Bronchial epithelial cell (primary cell): ENCODE measurements at regions not wholly inside any gene's neighbourhood (a gene's known extent, or its start where the extent isn't known, plus 50 kb on each side); places are given as distances from the start of the nearest gene placed in this dataset.
A peak's percentile ranks its signal among the peaks of the same experiment; 100 is the strongest.

Source experiments
- DNase-seq: peaks from one replicate; pipeline ENCODE4 v3.0.0-alpha.2; 2010; ENCODE audit warnings: low read depth
- FAIRE-seq: peaks from 2 replicates; lab custom pipeline; 2011; peaks lifted over from hg19 to GRCh38; lab: Jason Lieb, UNC
- H3K27me3 ChIP-seq: 2 replicates; pipeline ENCODE4 v1.5.1; 2011; ENCODE audit warnings: low read length; ENCODE audit not compliant: control insufficient read depth, insufficient read depth
- H3K36me3 ChIP-seq: 2 replicates; pipeline ENCODE4 v1.5.1; 2011; ENCODE audit warnings: low read length; ENCODE audit not compliant: control insufficient read depth, insufficient read depth
- H3K4me3 ChIP-seq: 2 replicates; pipeline ENCODE4 v1.5.1; 2011; ENCODE audit warnings: mild to moderate bottlenecking, low read depth, low read length, control low read depth
- CTCF ChIP-seq: IDR thresholded peaks from 2 replicates; pipeline ENCODE4 v1.5.1; 2011; ENCODE audit warnings: mild to moderate bottlenecking, moderate library complexity, low read length, control low read depth, inconsistent platforms; ENCODE audit not compliant: insufficient read depth, severe bottlenecking

- FAIRE-seq (no peak), DNase-seq (no peak)
- no peak for TF ChIP-seq CTCF
- no peaks in the 10 kb centered on the region for H3K36me3 ChIP-seq
- no peaks in the 10 kb centered on the region for H3K27me3 ChIP-seq
- no peak overlapping the region for H3K4me3 ChIP-seq
Observed at GRCh38 chr2:186099826-186100225, 361.2 kb downstream of the FSIP2 start.

GRCh38 chr2:186100636-186101035 lies 362.0 kb downstream of the FSIP2 start:
- Histone ChIP-seq H3K27me3 (no peaks in the 10 kb centered on the region), H3K36me3 (no peaks in the 10 kb centered on the region), H3K4me3 (no peak overlapping the region)
- no peak for TF ChIP-seq CTCF
- FAIRE-seq (no peak), DNase-seq (no peak)

- no peaks in the 10 kb centered on the region for H3K36me3 ChIP-seq
- no peaks in the 10 kb centered on the region for H3K27me3 ChIP-seq
- DNase-seq = no peak
- no peak for FAIRE-seq
- no peak for TF ChIP-seq CTCF
- H3K4me3 ChIP-seq = no peak overlapping the region
Observed at GRCh38 chr2:186101616-186102015, 363.0 kb downstream of the FSIP2 start.

GRCh38 chr2:186103276-186103675 lies 364.7 kb downstream of the FSIP2 start:
- DNase-seq (no peak), FAIRE-seq (no peak)
- H3K27me3 ChIP-seq = no peaks in the 10 kb centered on the region
- no peaks in the 10 kb centered on the region for H3K36me3 ChIP-seq
- no peak for TF ChIP-seq CTCF
- H3K4me3 ChIP-seq = no peak overlapping the region

GRCh38 chr2:186105016-186105724 lies 366.6 kb downstream of the FSIP2 start:
- no peak for FAIRE-seq
- Histone ChIP-seq H3K36me3 (no peaks in the 10 kb centered on the region), H3K27me3 (no peaks in the 10 kb centered on the region), H3K4me3 (no peak overlapping the region)
- no peak for TF ChIP-seq CTCF
- peak; percentile 88 for DNase-seq

- DNase-seq = no peak
- no peak overlapping the region for H3K4me3 ChIP-seq
- FAIRE-seq = no peak
- no peak for TF ChIP-seq CTCF
- H3K36me3 ChIP-seq = no peaks in the 10 kb centered on the region
- no peaks in the 10 kb centered on the region for H3K27me3 ChIP-seq
Observed at GRCh38 chr2:186108470-186108869, 369.9 kb downstream of the FSIP2 start.
